HepG2 (cell line): ENCODE measurements at regions not wholly inside any gene's neighbourhood (a gene's known extent, or its start where the extent isn't known, plus 50 kb on each side); places are given as distances from the start of the nearest gene placed in this dataset.

Experiments used
- ATAC-seq: fragments of 200-7000 bp; cut with Tn5 transposase; 3 replicates; pipeline ENCODE4 v1.9.1; 2020; ENCODE audit warnings: mild to moderate bottlenecking, moderate library complexity
- BruUV-seq: library from RNA; stranded (reverse); fragments of 400-500 nt; replicated peaks from 2 replicates; lab custom pipeline; 2021; lab: Mats Ljungman, UMichigan
- CTCF ChIA-PET: fragments of 300-600 bp; formaldehyde crosslinking; extraction: SDS; loops from one replicate; lab custom pipeline; 2021; ENCODE audit warnings: low total read pairs, inconsistent platforms, low intra/inter-chr PET ratio; lab: Yijun Ruan, JAX
- POLR2A ChIA-PET: fragments of 350-600 bp; sonication (Branson Sonifier 250); formaldehyde crosslinking; loops from one replicate; lab custom pipeline; 2020; ENCODE audit warnings: antibody characterized with exemption, inconsistent platforms; lab: Yijun Ruan, JAX
- DNase-seq: peaks from one replicate; pipeline ENCODE4 v3.0.0-alpha.2; 2015; ENCODE audit warnings: low spot score
- FAIRE-seq: peaks from 3 replicates; lab custom pipeline; 2011; peaks lifted over from hg19 to GRCh38; lab: Jason Lieb, UNC
- H2AFZ ChIP-seq: one replicate; pipeline ENCODE4 v1.6.1; 2011; ENCODE audit warnings: low read length, inconsistent platforms
- H3K27ac ChIP-seq: fragments of 300-600 bp; 3 replicates; pipeline ENCODE4 v1.8.0; 2011; ENCODE audit warnings: mixed run types, mild to moderate bottlenecking, mixed read lengths, low read length, inconsistent platforms; ENCODE audit not compliant: insufficient read depth; ENCODE audit errors: extremely low read length
- H3K27me3 ChIP-seq, 2 experiments: fragments of 200-600 bp in 1 of 2; 2 replicates in 1 of 2; 3 replicates in 1 of 2; pipeline versions ENCODE4 v1.6.0 to v1.8.0; 2011; ENCODE audit warnings: low read length in 2 of 2, mild to moderate bottlenecking in 2 of 2, moderate library complexity in 2 of 2, inconsistent platforms in 1 of 2; ENCODE audit not compliant: insufficient read depth in 2 of 2, control insufficient read depth in 1 of 2
- H3K36me3 ChIP-seq, 2 experiments: fragments of 200-600 bp in 1 of 2; replicated peaks in 1 of 2; 2 replicates in 1 of 2; 3 replicates in 1 of 2; pipeline versions ENCODE4 v1.5.1 to v1.8.0; 2011; ENCODE audit warnings: low read length in 2 of 2, inconsistent platforms in 1 of 2; ENCODE audit not compliant: insufficient read depth in 2 of 2, control insufficient read depth in 1 of 2
- H3K4me1 ChIP-seq: 2 replicates; pipeline ENCODE4 v1.5.1; 2012; ENCODE audit warnings: low read length, inconsistent platforms; ENCODE audit not compliant: insufficient read depth
- H3K4me2 ChIP-seq: 2 replicates; pipeline ENCODE4 v1.6.0; 2011; ENCODE audit warnings: low read depth, low read length, inconsistent platforms
- H3K4me3 ChIP-seq, 3 experiments: fragments of 200-600 bp in 1 of 3; sonication (generic), shearing (Covaris generic) in 1 of 3; replicated peaks in 1 of 3; 2 replicates each; pipeline ENCODE4 v1.5.1; 2011 to 2016; ENCODE audit warnings: low read length in 3 of 3, inconsistent platforms in 2 of 3, low read depth in 2 of 3, mild to moderate bottlenecking in 2 of 3, control low read depth in 1 of 3, mixed read lengths in 1 of 3; ENCODE audit not compliant: insufficient read depth in 1 of 3
- H3K79me2 ChIP-seq: one replicate; pipeline ENCODE4 v1.6.1; 2011; ENCODE audit warnings: low read length, inconsistent platforms; ENCODE audit not compliant: insufficient read depth
- H3K9ac ChIP-seq: 2 replicates; pipeline ENCODE4 v1.6.0; 2011; ENCODE audit warnings: mild to moderate bottlenecking, low read depth, low read length, inconsistent platforms; ENCODE audit not compliant: insufficient read depth
- H3K9me3 ChIP-seq: 2 replicates; pipeline ENCODE4 v1.5.1; 2012; ENCODE audit warnings: mild to moderate bottlenecking, low read length
- H4K20me1 ChIP-seq: 2 replicates; pipeline ENCODE4 v1.6.0; 2011; ENCODE audit warnings: inconsistent platforms, mild to moderate bottlenecking, low read length, moderate library complexity; ENCODE audit not compliant: insufficient read depth
- ARNT ChIP-seq: fragments of 450-650 bp; IDR thresholded peaks from 2 replicates; pipeline ENCODE4 v1.6.1; 2017
- CCAR2 ChIP-seq: fragments of 200-400 bp; formaldehyde crosslinking; optimal IDR thresholded peaks from 2 replicates; pipeline ENCODE3; 2018; ENCODE audit warnings: low read depth, mild to moderate bottlenecking, low read length, moderate library complexity
- CHD2 ChIP-seq: IDR thresholded peaks from 2 replicates; pipeline ENCODE4 v1.6.1; 2011; ENCODE audit warnings: low read depth, low read length, improper control_type of control experiment
- FOSL2 ChIP-seq: sonication (generic); formaldehyde crosslinking; IDR thresholded peaks from 2 replicates; pipeline ENCODE4 v1.4.0; 2020; ENCODE audit warnings: missing genetic modification reagents
- ISL2 ChIP-seq: sonication (generic); formaldehyde crosslinking; IDR thresholded peaks from 2 replicates; pipeline ENCODE4 v1.5.0; 2020; ENCODE audit warnings: missing genetic modification reagents
- MATR3 ChIP-seq: sonication (generic); formaldehyde crosslinking; IDR thresholded peaks from 2 replicates; pipeline ENCODE4 v1.4.0; 2020; ENCODE audit warnings: missing genetic modification reagents
- SCMH1 ChIP-seq: sonication (generic); formaldehyde crosslinking; IDR thresholded peaks from 2 replicates; pipeline ENCODE4 v1.9.0; 2021; ENCODE audit warnings: missing genetic modification reagents, mild to moderate bottlenecking, borderline replicate concordance
- SMYD3 ChIP-seq: sonication (generic); formaldehyde crosslinking; IDR thresholded peaks from 2 replicates; pipeline ENCODE4 v1.8.1; 2023; ENCODE audit warnings: mild to moderate bottlenecking, missing genetic modification reagents
- ZBTB38 ChIP-seq: sonication (generic); formaldehyde crosslinking; IDR thresholded peaks from 2 replicates; pipeline ENCODE4 v1.5.1; 2020; ENCODE audit warnings: mild to moderate bottlenecking, missing genetic modification reagents
- ZNF430 ChIP-seq: sonication (generic); formaldehyde crosslinking; IDR thresholded peaks from 2 replicates; pipeline ENCODE4 v1.9.0; 2021; ENCODE audit warnings: mild to moderate bottlenecking, missing genetic modification reagents
- ZNF589 ChIP-seq: sonication (generic); formaldehyde crosslinking; conservative IDR thresholded peaks from 2 replicates; pipeline ENCODE4 v1.8.0; 2022; ENCODE audit warnings: mild to moderate bottlenecking, moderate library complexity, missing genetic modification reagents
- WGBS: methylation state at CpG from one replicate; pipeline ENCODE4 v1.1.6; 2017; ENCODE audit warnings: low lambda C conversion rate; 5-methylcytosine and 5-hydroxymethylcytosine counted together
- in situ Hi-C: cut with HindIII; loops from 2 replicates; pipeline ENCODE4 v1.10.0; 2017; ENCODE audit warnings: low pct_unique_long_range_greater_than_20kb; ENCODE audit not compliant: extremely low pct_ligation_motif_present
- intact Hi-C: fragments of 100-400 bp; cut with micrococcal nuclease; formaldehyde crosslinking; loops from one replicate; pipeline ENCODE4 v1.10.0; 2022; ENCODE audit not compliant: unreplicated experiment
- TF ChIP-seq, protein P1 (sequence below): IDR thresholded peaks from 2 replicates; pipeline ENCODE4 v1.6.1; 2016; ENCODE audit warnings: missing biosample characterization, missing genetic modification reagents, low read depth
- TF ChIP-seq, protein P2 (sequence below): sonication (generic); formaldehyde crosslinking; conservative IDR thresholded peaks from 2 replicates; pipeline ENCODE4 v1.4.0; 2020; ENCODE audit warnings: mild to moderate bottlenecking, missing genetic modification reagents, moderate library complexity
- TF ChIP-seq, protein P3 (sequence below): sonication (generic); formaldehyde crosslinking; IDR thresholded peaks from 2 replicates; pipeline ENCODE4 v1.8.0; 2022; ENCODE audit warnings: mild to moderate bottlenecking, missing genetic modification reagents, borderline replicate concordance

DNA sequence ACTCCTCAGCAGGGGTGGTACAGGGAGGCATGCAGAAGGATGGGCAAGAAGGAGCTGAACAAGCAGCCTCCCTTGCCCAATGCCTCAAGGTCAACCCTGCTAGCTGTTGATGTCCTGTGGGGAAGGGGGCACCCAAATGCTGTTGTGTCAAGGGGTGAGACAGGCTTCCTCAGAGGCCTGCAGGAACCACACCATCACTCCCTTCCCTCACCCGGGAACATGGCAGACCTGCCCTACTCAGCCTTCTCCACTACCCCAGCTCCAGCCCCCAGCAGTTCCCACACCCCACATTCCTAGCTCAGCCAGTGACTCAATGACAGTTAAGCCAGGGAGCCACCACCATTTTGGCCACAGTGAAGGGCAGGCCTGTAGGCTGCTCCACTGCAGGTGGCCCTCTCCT lies 53.9 kb upstream of the RMP24 start:
- POLR2A ChIA-PET = no interaction called here
- intact Hi-C loops (no loop called here), in situ Hi-C loops (no loop called here)
- TF ChIP-seq, protein P1, sequence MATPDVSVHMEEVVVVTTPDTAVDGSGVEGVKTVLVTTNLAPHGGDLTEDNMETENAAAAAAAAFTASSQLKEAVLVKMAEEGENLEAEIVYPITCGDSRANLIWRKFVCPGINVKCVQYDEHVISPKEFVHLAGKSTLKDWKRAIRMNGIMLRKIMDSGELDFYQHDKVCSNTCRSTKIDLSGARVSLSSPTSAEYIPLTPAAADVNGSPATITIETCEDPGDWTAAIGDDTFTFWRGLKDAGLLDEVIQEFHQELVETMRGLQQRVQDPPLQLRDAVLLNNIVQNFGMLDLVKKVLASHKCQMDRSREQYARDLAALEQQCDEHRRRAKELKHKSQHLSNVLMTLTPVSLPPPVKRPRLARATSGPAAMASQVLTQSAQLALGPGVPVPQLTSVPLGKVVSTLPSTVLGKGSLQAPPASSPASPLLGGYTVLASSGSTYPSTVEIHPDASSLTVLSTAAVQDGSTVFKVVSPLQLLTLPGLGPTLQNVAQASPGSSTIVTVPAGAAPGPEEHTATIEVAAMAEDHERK (CRISPR knock-in tag) = no peak
- Histone ChIP-seq H3K4me1 (peaks cover 8% of the 10 kb centered on the region), H3K79me2 (no peaks in the 10 kb centered on the region), H3K9ac (no peak overlapping the region), H3K27me3 (no peaks in the 10 kb centered on the region), H3K27ac (no peak overlapping the region), H2AFZ (no peak overlapping the region), H3K9me3 (no peaks in the 10 kb centered on the region), H4K20me1 (no peaks in the 10 kb centered on the region), H3K36me3 (no peaks in the 10 kb centered on the region), H3K4me2 (no peak overlapping the region), H3K4me3 (no peak overlapping the region)
- DNase-seq (no peak), ATAC-seq (no peak), FAIRE-seq (no peak)
- CTCF ChIA-PET = no interaction called here
- 100% methylated on average over 1 of the region's 1 CpG for WGBS
- no TSS peak for BruUV-seq

- no peak overlapping the region for H3K4me3 ChIP-seq
- BruUV-seq = no TSS peak
- ChIA-PET POLR2A (no interaction called here), CTCF (no interaction called here)
- FAIRE-seq (no peak), DNase-seq (no peak), ATAC-seq (no peak)
- 61% methylated on average over 2 of the region's 2 CpGs for WGBS
- peaks cover 12% of the 10 kb centered on the region for H3K4me1 ChIP-seq
- no peaks in the 10 kb centered on the region for H3K9me3 ChIP-seq
- H3K9ac ChIP-seq = no peak overlapping the region
- no peak overlapping the region for H3K4me2 ChIP-seq
- in situ Hi-C loops (no loop called here), intact Hi-C loops (no loop called here)
- no peak overlapping the region for H2AFZ ChIP-seq
- H3K36me3 ChIP-seq = no peaks in the 10 kb centered on the region
- no peaks in the 10 kb centered on the region for H4K20me1 ChIP-seq
- H3K27me3 ChIP-seq = no peaks in the 10 kb centered on the region
- no peaks in the 10 kb centered on the region for H3K79me2 ChIP-seq
- no peak overlapping the region for H3K27ac ChIP-seq
- TF ChIP-seq MATR3 (CRISPR knock-in tag) = no peak
- no peak for TF ChIP-seq CHD2
- TF ChIP-seq, protein P2, sequence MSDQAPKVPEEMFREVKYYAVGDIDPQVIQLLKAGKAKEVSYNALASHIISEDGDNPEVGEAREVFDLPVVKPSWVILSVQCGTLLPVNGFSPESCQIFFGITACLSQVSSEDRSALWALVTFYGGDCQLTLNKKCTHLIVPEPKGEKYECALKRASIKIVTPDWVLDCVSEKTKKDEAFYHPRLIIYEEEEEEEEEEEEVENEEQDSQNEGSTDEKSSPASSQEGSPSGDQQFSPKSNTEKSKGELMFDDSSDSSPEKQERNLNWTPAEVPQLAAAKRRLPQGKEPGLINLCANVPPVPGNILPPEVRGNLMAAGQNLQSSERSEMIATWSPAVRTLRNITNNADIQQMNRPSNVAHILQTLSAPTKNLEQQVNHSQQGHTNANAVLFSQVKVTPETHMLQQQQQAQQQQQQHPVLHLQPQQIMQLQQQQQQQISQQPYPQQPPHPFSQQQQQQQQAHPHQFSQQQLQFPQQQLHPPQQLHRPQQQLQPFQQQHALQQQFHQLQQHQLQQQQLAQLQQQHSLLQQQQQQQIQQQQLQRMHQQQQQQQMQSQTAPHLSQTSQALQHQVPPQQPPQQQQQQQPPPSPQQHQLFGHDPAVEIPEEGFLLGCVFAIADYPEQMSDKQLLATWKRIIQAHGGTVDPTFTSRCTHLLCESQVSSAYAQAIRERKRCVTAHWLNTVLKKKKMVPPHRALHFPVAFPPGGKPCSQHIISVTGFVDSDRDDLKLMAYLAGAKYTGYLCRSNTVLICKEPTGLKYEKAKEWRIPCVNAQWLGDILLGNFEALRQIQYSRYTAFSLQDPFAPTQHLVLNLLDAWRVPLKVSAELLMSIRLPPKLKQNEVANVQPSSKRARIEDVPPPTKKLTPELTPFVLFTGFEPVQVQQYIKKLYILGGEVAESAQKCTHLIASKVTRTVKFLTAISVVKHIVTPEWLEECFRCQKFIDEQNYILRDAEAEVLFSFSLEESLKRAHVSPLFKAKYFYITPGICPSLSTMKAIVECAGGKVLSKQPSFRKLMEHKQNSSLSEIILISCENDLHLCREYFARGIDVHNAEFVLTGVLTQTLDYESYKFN (CRISPR knock-in tag) = no peak
- no peak for TF ChIP-seq CCAR2
- TF ChIP-seq, protein P3, sequence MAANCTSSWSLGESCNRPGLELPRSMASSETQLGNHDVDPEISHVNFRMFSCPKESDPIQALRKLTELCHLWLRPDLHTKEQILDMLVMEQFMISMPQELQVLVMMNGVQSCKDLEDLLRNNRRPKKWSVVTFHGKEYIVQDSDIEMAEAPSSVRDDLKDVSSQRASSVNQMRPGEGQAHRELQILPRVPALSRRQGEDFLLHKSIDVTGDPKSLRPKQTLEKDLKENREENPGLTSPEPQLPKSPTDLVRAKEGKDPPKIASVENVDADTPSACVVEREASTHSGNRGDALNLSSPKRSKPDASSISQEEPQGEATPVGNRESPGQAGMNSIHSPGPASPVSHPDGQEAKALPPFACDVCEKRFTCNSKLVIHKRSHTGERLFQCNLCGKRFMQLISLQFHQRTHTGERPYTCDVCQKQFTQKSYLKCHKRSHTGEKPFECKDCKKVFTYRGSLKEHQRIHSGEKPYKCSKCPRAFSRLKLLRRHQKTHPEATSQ (CRISPR knock-in tag) = no peak
- TF ChIP-seq ARNT = no peak
- no peak for TF ChIP-seq ISL2 (CRISPR knock-in tag)
- TF ChIP-seq ZNF430 (CRISPR knock-in tag) = no peak
- no peak for TF ChIP-seq SCMH1 (CRISPR knock-in tag)
- TF ChIP-seq ZBTB38 (CRISPR knock-in tag) = no peak
- no peak for TF ChIP-seq SMYD3
- TF ChIP-seq ZNF589 (CRISPR knock-in tag) = no peak
- no peak for TF ChIP-seq FOSL2 (CRISPR knock-in tag)
These were observed 53.3 kb upstream of the RMP24 start for GRCh38 chr18:35919179-35919578.
